ENCODE measurements at regions not wholly inside any gene's neighbourhood (a gene's known extent, or its start where the extent isn't known, plus 50 kb on each side); places are given as distances from the start of the nearest gene placed in this dataset.

DNA sequence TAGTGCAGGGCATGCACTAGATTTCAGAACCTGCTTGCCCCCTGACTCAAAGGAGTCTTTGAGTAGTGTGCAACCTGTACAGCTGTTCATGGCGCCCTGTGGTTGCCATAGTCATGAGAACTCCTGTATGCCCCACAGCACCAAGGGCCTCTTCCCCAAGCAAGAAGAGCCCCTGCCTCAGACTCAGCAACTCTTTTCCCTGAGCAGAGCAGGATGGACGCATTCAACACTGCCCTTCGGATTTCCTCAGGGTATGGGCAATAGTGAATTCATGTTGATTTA lies 89.7 kb upstream of the KLF13 start:
- no peaks in the 10 kb centered on the region for H3K27me3 ChIP-seq (ENCODE audit: control insufficient read depth, insufficient read depth, low read length)
- peak overlapping the region; percentile 61 to 72 for H3K27ac ChIP-seq (ENCODE audit: low read depth in 2 of 2, low read length in 2 of 2)
- no peak overlapping the region for H3K4me3 ChIP-seq (ENCODE audit: low read length in 3 of 3)
- no peaks in the 10 kb centered on the region for H3K36me3 ChIP-seq (ENCODE audit: control insufficient read depth in 2 of 3, insufficient read depth in 3 of 3, low read length in 3 of 3)
- H3K9me3 ChIP-seq (ENCODE audit: control insufficient read depth in 2 of 3, insufficient read depth in 1 of 3, low read length in 3 of 3) = no peaks in the 10 kb centered on the region
- DNase-seq (no peak), FAIRE-seq (no peak)
- no peak overlapping the region for H3K9ac ChIP-seq (ENCODE audit: low read length in 3 of 3)
- TF ChIP-seq, protein P1, sequence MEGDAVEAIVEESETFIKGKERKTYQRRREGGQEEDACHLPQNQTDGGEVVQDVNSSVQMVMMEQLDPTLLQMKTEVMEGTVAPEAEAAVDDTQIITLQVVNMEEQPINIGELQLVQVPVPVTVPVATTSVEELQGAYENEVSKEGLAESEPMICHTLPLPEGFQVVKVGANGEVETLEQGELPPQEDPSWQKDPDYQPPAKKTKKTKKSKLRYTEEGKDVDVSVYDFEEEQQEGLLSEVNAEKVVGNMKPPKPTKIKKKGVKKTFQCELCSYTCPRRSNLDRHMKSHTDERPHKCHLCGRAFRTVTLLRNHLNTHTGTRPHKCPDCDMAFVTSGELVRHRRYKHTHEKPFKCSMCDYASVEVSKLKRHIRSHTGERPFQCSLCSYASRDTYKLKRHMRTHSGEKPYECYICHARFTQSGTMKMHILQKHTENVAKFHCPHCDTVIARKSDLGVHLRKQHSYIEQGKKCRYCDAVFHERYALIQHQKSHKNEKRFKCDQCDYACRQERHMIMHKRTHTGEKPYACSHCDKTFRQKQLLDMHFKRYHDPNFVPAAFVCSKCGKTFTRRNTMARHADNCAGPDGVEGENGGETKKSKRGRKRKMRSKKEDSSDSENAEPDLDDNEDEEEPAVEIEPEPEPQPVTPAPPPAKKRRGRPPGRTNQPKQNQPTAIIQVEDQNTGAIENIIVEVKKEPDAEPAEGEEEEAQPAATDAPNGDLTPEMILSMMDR (IDR thresholded peaks at IDR 0.05; ENCODE audit: borderline replicate concordance, extremely low read depth, insufficient read depth) = no peak
- intact Hi-C loops (cut with DNase I) = no loop called here
- peaks cover 0 to 13% (median 0%) of the 10 kb centered on the region in 3 donors for H3K4me1 ChIP-seq (ENCODE audit: control insufficient read depth in 2 of 3, insufficient read depth in 2 of 3, low read depth in 1 of 3, low read length in 3 of 3)

DNA sequence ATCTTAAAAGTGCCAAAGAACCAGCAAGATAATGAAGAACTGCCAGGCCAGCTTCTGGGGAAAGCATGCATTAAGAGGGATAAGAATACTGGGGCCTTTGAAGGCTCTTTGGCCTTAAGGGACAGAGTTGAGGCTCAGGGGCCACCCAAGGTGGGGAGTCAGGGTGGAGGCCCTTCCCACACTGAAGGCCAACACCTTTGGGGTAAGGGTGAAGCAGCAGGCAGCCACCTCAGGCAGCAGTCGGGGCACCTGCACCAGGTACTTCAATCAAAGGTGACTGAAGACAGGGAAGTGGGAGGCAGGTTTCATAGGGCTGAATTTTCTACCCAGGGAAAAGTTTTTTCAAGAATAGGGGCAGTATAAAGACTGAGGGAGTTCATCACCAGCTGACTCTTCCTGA lies 87.7 kb upstream of the KLF13 start:
- Histone ChIP-seq H3K36me3 (ENCODE audit: control insufficient read depth in 2 of 3, insufficient read depth in 3 of 3, low read length in 3 of 3) (no peaks in the 10 kb centered on the region), H3K27me3 (ENCODE audit: control insufficient read depth, insufficient read depth, low read length) (no peaks in the 10 kb centered on the region), H3K9me3 (ENCODE audit: control insufficient read depth in 2 of 3, insufficient read depth in 1 of 3, low read length in 3 of 3) (no peaks in the 10 kb centered on the region), H3K9ac (ENCODE audit: low read length in 3 of 3) (no peak overlapping the region), H3K27ac (ENCODE audit: low read depth in 2 of 2, low read length in 2 of 2) (no peak overlapping the region), H3K4me1 (ENCODE audit: control insufficient read depth in 2 of 3, insufficient read depth in 2 of 3, low read depth in 1 of 3, low read length in 3 of 3) (peaks cover 0 to 13% (median 0%) of the 10 kb centered on the region in 3 donors), H3K4me3 (ENCODE audit: low read length in 3 of 3) (no peak overlapping the region)
- intact Hi-C loops (cut with DNase I) = no loop called here
- DNase-seq = peak in 1 of 5 donors; percentile 22
- FAIRE-seq = no peak
- TF ChIP-seq, protein P1 (IDR thresholded peaks at IDR 0.05; ENCODE audit: borderline replicate concordance, extremely low read depth, insufficient read depth) = no peak

DNA sequence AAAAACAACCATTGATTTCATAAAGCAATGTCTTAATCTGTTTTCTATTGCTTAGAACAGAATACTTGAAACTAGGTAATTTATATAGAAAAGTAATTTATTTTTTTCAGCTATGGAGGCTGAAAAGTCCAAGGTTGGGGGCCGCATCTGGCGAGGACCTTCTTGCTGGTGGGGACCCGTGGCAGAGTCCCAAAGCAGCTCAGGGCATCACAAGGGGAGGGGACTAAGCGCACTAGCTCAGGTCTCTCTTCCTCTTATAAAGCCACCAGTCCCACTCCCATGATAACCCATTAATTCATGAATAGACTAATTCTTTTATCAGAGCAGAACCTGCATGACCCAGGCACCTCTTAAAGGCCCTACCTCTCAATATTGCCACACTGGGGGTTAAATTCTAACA lies 87.2 kb upstream of the KLF13 start:
- TF ChIP-seq, protein P1 (IDR thresholded peaks at IDR 0.05; ENCODE audit: borderline replicate concordance, extremely low read depth, insufficient read depth) = no peak
- no peak overlapping the region for H3K9ac ChIP-seq (ENCODE audit: low read length in 3 of 3)
- no peak overlapping the region for H3K27ac ChIP-seq (ENCODE audit: low read depth in 2 of 2, low read length in 2 of 2)
- no peaks in the 10 kb centered on the region for H3K36me3 ChIP-seq (ENCODE audit: control insufficient read depth in 2 of 3, insufficient read depth in 3 of 3, low read length in 3 of 3)
- peaks cover 0 to 13% (median 0%) of the 10 kb centered on the region in 3 donors for H3K4me1 ChIP-seq (ENCODE audit: control insufficient read depth in 2 of 3, insufficient read depth in 2 of 3, low read depth in 1 of 3, low read length in 3 of 3)
- no peaks in the 10 kb centered on the region for H3K27me3 ChIP-seq (ENCODE audit: control insufficient read depth, insufficient read depth, low read length)
- no peak overlapping the region for H3K4me3 ChIP-seq (ENCODE audit: low read length in 3 of 3)
- DNase-seq (peak in 2 of 5 donors; percentile 2 to 15), FAIRE-seq (no peak)
- no peaks in the 10 kb centered on the region for H3K9me3 ChIP-seq (ENCODE audit: control insufficient read depth in 2 of 3, insufficient read depth in 1 of 3, low read length in 3 of 3)
- intact Hi-C loops (cut with DNase I) = no loop called here

DNA sequence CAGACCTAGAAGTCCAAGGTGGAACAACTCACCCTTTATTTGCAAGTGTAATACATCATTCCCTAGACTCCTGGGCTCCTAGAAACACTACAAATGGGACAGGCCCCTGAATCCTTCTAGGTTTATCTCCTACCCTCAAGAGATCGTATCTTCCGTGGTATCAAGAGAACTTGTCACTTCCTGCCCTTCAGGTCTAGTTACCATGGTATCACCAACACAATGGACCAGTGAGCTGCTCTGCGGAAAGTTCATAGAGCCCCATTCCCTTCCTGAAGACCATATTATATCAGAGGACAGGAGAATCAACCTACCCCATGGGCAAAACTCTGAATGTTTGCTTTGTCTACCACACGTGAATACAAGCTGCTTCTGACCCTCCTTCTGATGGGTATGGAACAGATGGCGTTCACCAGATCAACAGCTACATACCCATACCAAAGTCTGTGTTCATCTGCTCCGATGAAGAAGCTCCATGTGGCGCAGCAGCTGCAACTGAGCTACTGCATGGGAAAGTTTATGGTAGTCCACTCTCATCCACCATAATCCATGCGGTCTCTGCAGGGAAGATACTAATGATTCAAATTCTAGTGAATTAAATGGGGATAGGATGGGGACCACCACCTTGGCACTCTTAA lies 84.6 kb upstream of the KLF13 start:
- TF ChIP-seq, protein P1 (IDR thresholded peaks at IDR 0.05; ENCODE audit: borderline replicate concordance, extremely low read depth, insufficient read depth) = no peak
- FAIRE-seq (no peak), DNase-seq (peak in 2 of 5 donors; percentile 11 to 12)
- intact Hi-C loops (cut with DNase I) = no loop called here
- no peak overlapping the region for H3K9ac ChIP-seq (ENCODE audit: low read length in 3 of 3)
- no peaks in the 10 kb centered on the region for H3K9me3 ChIP-seq (ENCODE audit: control insufficient read depth in 2 of 3, insufficient read depth in 1 of 3, low read length in 3 of 3)
- peaks cover 0 to 3% (median 0%) of the 10 kb centered on the region in 3 donors for H3K4me1 ChIP-seq (ENCODE audit: control insufficient read depth in 2 of 3, insufficient read depth in 2 of 3, low read depth in 1 of 3, low read length in 3 of 3)
- H3K27ac ChIP-seq (ENCODE audit: low read depth in 2 of 2, low read length in 2 of 2) = no peak overlapping the region
- no peak overlapping the region for H3K4me3 ChIP-seq (ENCODE audit: low read length in 3 of 3)
- no peaks in the 10 kb centered on the region for H3K36me3 ChIP-seq (ENCODE audit: control insufficient read depth in 2 of 3, insufficient read depth in 3 of 3, low read length in 3 of 3)
- H3K27me3 ChIP-seq (ENCODE audit: control insufficient read depth, insufficient read depth, low read length) = no peaks in the 10 kb centered on the region
